SK-N-SH (cell line): ENCODE measurements at regions not wholly inside any gene's neighbourhood (a gene's known extent, or its start where the extent isn't known, plus 50 kb on each side); places are given as distances from the start of the nearest gene placed in this dataset.

Experiments used
- CTCF ChIA-PET: fragments of 300-600, 350-600 bp; formaldehyde crosslinking; extraction: SDS; loops from one replicate; lab custom pipeline; 2021; lab: Yijun Ruan, JAX
- POLR2A ChIA-PET: fragments of 350-600 bp; sonication (Branson Sonifier 250); formaldehyde crosslinking; extraction: SDS; loops from one replicate; lab custom pipeline; 2020; ENCODE audit warnings: antibody characterized with exemption, inconsistent platforms; lab: Yijun Ruan, JAX
- DNase-seq: peaks from one replicate; pipeline ENCODE4 v3.0.0; 2012
- H2AFZ ChIP-seq: fragments of 200-600 bp; sonication (generic); 2 replicates; pipeline ENCODE4 v1.8.1; 2016; ENCODE audit warnings: antibody characterized with exemption, mild to moderate bottlenecking, low read depth
- H3F3A ChIP-seq: fragments of 200-600 bp; sonication (generic); replicated peaks from 2 replicates; pipeline ENCODE3; 2016; ENCODE audit warnings: antibody characterized with exemption, mild to moderate bottlenecking; ENCODE audit not compliant: insufficient read depth
- H3K27ac ChIP-seq, 2 experiments: fragments of 200-500 bp in 1 of 2; fragments of 200-600 bp in 1 of 2; sonication (Bioruptor generic) in 1 of 2; sonication (generic), shearing (Covaris generic) in 1 of 2; 2 replicates each; pipeline versions ENCODE4 v1.5.1 to v1.6.1; 2014 to 2016; ENCODE audit warnings: low read depth in 2 of 2, inconsistent platforms in 1 of 2, low read length in 1 of 2, mild to moderate bottlenecking in 1 of 2, mixed read lengths in 1 of 2
- H3K27me3 ChIP-seq: fragments of 200-600 bp; sonication (generic), shearing (Covaris generic); 2 replicates; pipeline ENCODE4 v1.6.1; 2016; ENCODE audit warnings: mixed run types; ENCODE audit not compliant: insufficient read depth
- H3K36me3 ChIP-seq, 2 experiments: fragments of 200-500 bp in 1 of 2; fragments of 200-600 bp in 1 of 2; sonication (Bioruptor generic) in 1 of 2; sonication (generic) in 1 of 2; replicated peaks in 1 of 2; 2 replicates each; pipeline versions ENCODE3 to v1.5.1; 2014 to 2016; ENCODE audit warnings: low read length in 1 of 2, mild to moderate bottlenecking in 1 of 2; ENCODE audit not compliant: insufficient read depth in 2 of 2, control insufficient read depth in 1 of 2
- H3K4me1 ChIP-seq, 2 experiments: fragments of 200-500 bp in 1 of 2; fragments of 200-600 bp in 1 of 2; sonication (Bioruptor generic) in 1 of 2; sonication (generic), shearing (Covaris generic) in 1 of 2; 2 replicates each; pipeline versions ENCODE4 v1.5.1 to v1.6.1; 2014 to 2016; ENCODE audit warnings: low read depth in 1 of 2, low read length in 1 of 2, mixed run types in 1 of 2; ENCODE audit not compliant: insufficient read depth in 2 of 2, control insufficient read depth in 1 of 2
- H3K4me2 ChIP-seq: fragments of 200-600 bp; sonication (generic), shearing (Covaris generic); 2 replicates; pipeline ENCODE4 v1.6.1; 2017; ENCODE audit warnings: mixed run types
- H3K4me3 ChIP-seq, 2 experiments: fragments of 200-500 bp in 1 of 2; fragments of 200-600 bp in 1 of 2; sonication (Bioruptor generic) in 1 of 2; sonication (generic), shearing (Covaris generic) in 1 of 2; 2 replicates each; pipeline versions ENCODE4 v1.5.1 to v1.8.1; 2014 to 2016; ENCODE audit warnings: low read depth in 2 of 2, inconsistent platforms in 1 of 2, low read length in 1 of 2, mild to moderate bottlenecking in 1 of 2, mixed read lengths in 1 of 2, moderate library complexity in 1 of 2
- H3K79me2 ChIP-seq: fragments of 200-600 bp; sonication (generic); 2 replicates; pipeline ENCODE4 v1.8.1; 2017; ENCODE audit warnings: mild to moderate bottlenecking; ENCODE audit not compliant: insufficient read depth
- H3K9ac ChIP-seq: fragments of 200-600 bp; sonication (generic); 2 replicates; pipeline ENCODE4 v1.6.1; 2017; ENCODE audit warnings: mixed run types
- H3K9me2 ChIP-seq: fragments of 200-600 bp; sonication (generic); 2 replicates; pipeline ENCODE4 v1.6.1; 2017; ENCODE audit warnings: mixed run types
- H3K9me3 ChIP-seq: fragments of 200-600 bp; sonication (generic); 2 replicates; pipeline ENCODE4 v1.6.1; 2017; ENCODE audit warnings: mixed run types, mild to moderate bottlenecking, moderate library complexity
- H4K20me1 ChIP-seq: fragments of 200-600 bp; sonication (generic); 2 replicates; pipeline ENCODE4 v1.6.1; 2017; ENCODE audit warnings: mild to moderate bottlenecking, mixed run types; ENCODE audit not compliant: insufficient read depth
- CTCF ChIP-seq: fragments of 200-600 bp; sonication (generic); IDR thresholded peaks from 2 replicates; pipeline ENCODE4 v1.6.1; 2017; ENCODE audit warnings: antibody characterized with exemption, mild to moderate bottlenecking, moderate library complexity
- EZH2phosphoT487 ChIP-seq: fragments of 200-600 bp; sonication (generic); IDR thresholded peaks from 2 replicates; pipeline ENCODE4 v1.6.1; 2017; ENCODE audit warnings: low read depth, mixed run types, mild to moderate bottlenecking, antibody characterized with exemption, moderate library complexity, borderline replicate concordance
- FOXM1 ChIP-seq: IDR thresholded peaks from 2 replicates; pipeline ENCODE4 v1.4.0; 2012; ENCODE audit warnings: low read depth, mild to moderate bottlenecking
- GABPA ChIP-seq: IDR thresholded peaks from 2 replicates; pipeline ENCODE4 v1.4.0; 2012; ENCODE audit warnings: low read depth, mild to moderate bottlenecking
- JUND ChIP-seq: IDR thresholded peaks from 2 replicates; pipeline ENCODE4 v1.4.0; 2012
- MXI1 ChIP-seq: IDR thresholded peaks from 2 replicates; pipeline ENCODE4 v1.6.1; 2012; ENCODE audit warnings: mild to moderate bottlenecking, low read depth, low read length, improper control_type of control experiment
- RCOR1 ChIP-seq: fragments of 150-350 bp; IDR thresholded peaks from 2 replicates; pipeline ENCODE4 v1.6.1; 2017; ENCODE audit warnings: antibody characterized with exemption, low read length
- REST ChIP-seq: IDR thresholded peaks from 2 replicates; pipeline ENCODE4 v1.6.1; 2012; ENCODE audit warnings: mild to moderate bottlenecking, low read depth, low read length, moderate library complexity
- TAF1 ChIP-seq: IDR thresholded peaks from 2 replicates; pipeline ENCODE4 v1.6.1; 2012; ENCODE audit warnings: low read depth, mild to moderate bottlenecking, low read length, moderate library complexity, borderline replicate concordance
- TCF12 ChIP-seq: IDR thresholded peaks from 2 replicates; pipeline ENCODE4 v1.4.0; 2012
- WGBS: methylation state at CpG from one replicate; pipeline ENCODE4 v1.1.6; 2017; ENCODE audit warnings: low lambda C conversion rate; 5-methylcytosine and 5-hydroxymethylcytosine counted together

- DNase-seq, result no peak
- no peaks in the 10 kb centered on the region for H3K79me2 ChIP-seq
- H3K9ac ChIP-seq, result no peak overlapping the region
- no peak overlapping the region for H3K4me2 ChIP-seq
- H3K36me3 ChIP-seq, result no peaks in the 10 kb centered on the region
- ChIA-PET CTCF (no interaction called here), POLR2A (no interaction called here)
- no peak overlapping the region for H3K4me3 ChIP-seq
- no peaks in the 10 kb centered on the region for H3K9me2 ChIP-seq
- no peaks in the 10 kb centered on the region for H3K27me3 ChIP-seq
- no peaks in the 10 kb centered on the region for H3K9me3 ChIP-seq
- TF ChIP-seq CTCF (no peak), JUND (no peak), RCOR1 (no peak), TCF12 (no peak), TAF1 (no peak)
- no peak overlapping the region for H3K27ac ChIP-seq
- H4K20me1 ChIP-seq, result no peaks in the 10 kb centered on the region
- no peaks in the 10 kb centered on the region for H3K4me1 ChIP-seq
- no peak overlapping the region for H2AFZ ChIP-seq
- H3F3A ChIP-seq, result no peaks in the 10 kb centered on the region
These were observed 236.8 kb upstream of the IRX5 start for GRCh38 chr16:54693864-54694263.

- H3K4me1 ChIP-seq, result no peaks in the 10 kb centered on the region
- H3F3A ChIP-seq, result no peaks in the 10 kb centered on the region
- 21% methylated on average over 2 of the region's 2 CpGs for WGBS
- H3K9me3 ChIP-seq, result no peaks in the 10 kb centered on the region
- ChIA-PET POLR2A (no interaction called here), CTCF (interaction anchor here (1.1 kb wide), 1 partner anchor 14 kb away, joined by 3 read pairs; no protein-coding TSS in a partner anchor)
- no peaks in the 10 kb centered on the region for H3K79me2 ChIP-seq
- no peaks in the 10 kb centered on the region for H4K20me1 ChIP-seq
- no peak for DNase-seq
- no peaks in the 10 kb centered on the region for H3K27me3 ChIP-seq
- H3K9ac ChIP-seq, result no peak overlapping the region
- no peak overlapping the region for H3K27ac ChIP-seq
- TF ChIP-seq MXI1 (no peak), GABPA (no peak), FOXM1 (no peak), RCOR1 (no peak), REST (no peak), EZH2phosphoT487 (no peak), TCF12 (no peak)
- H3K4me3 ChIP-seq, result no peak overlapping the region
- H3K9me2 ChIP-seq, result no peaks in the 10 kb centered on the region
- H3K4me2 ChIP-seq, result no peak overlapping the region
- no peaks in the 10 kb centered on the region for H3K36me3 ChIP-seq
- no peak overlapping the region for H2AFZ ChIP-seq
These were observed 240.0 kb upstream of the IRX5 start for GRCh38 chr16:54690710-54691109.
